ENCODE measurements at regions not wholly inside any gene's neighbourhood (a gene's known extent, or its start where the extent isn't known, plus 50 kb on each side); places are given as distances from the start of the nearest gene placed in this dataset.
"Not testable (repeated sequence)": the region's sequence is repeated elsewhere in the genome, so short reads cannot be mapped to it uniquely, and the experiment has no call there.

- H3K4me3 Mint-ChIP-seq = no peak overlapping the region
- no peaks in the 10 kb centered on the region for H3K36me3 Mint-ChIP-seq
- no peaks in the 10 kb centered on the region for H3K4me1 Mint-ChIP-seq
- peaks cover 5% of the 10 kb centered on the region for H3K9me3 Mint-ChIP-seq
- peaks cover 14% of the 10 kb centered on the region for H3K27me3 Mint-ChIP-seq
- DNase-seq (ENCODE audit: low spot score in 2 of 2) = no peak
- ATAC-seq (ENCODE audit: low read depth) = no peak
- no peak overlapping the region for H3K27ac Mint-ChIP-seq
These were observed 460.5 kb upstream of the MYT1L start for GRCh38 chr2:2791606-2792005.

GRCh38 chr2:2791031-2791430, 460.0 kb upstream of the MYT1L start:
- Mint-ChIP-seq H3K36me3 (no peaks in the 10 kb centered on the region), H3K4me1 (no peaks in the 10 kb centered on the region), H3K27ac (no peak overlapping the region), H3K4me3 (no peak overlapping the region), H3K9me3 (peaks cover 5% of the 10 kb centered on the region), H3K27me3 (peaks cover 15% of the 10 kb centered on the region)
- no peak for DNase-seq (ENCODE audit: low spot score in 2 of 2)
- no peak for ATAC-seq (ENCODE audit: low read depth)

- no peak overlapping the region for H3K27ac Mint-ChIP-seq
- ATAC-seq (ENCODE audit: low read depth) (no peak), DNase-seq (ENCODE audit: low spot score in 2 of 2) (no peak)
- H3K27me3 Mint-ChIP-seq = peaks cover 19% of the 10 kb centered on the region
- H3K36me3 Mint-ChIP-seq = no peaks in the 10 kb centered on the region
- no peak overlapping the region for H3K4me3 Mint-ChIP-seq
- H3K4me1 Mint-ChIP-seq = no peaks in the 10 kb centered on the region
- no peaks in the 10 kb centered on the region for H3K9me3 Mint-ChIP-seq
These were observed 457.0 kb upstream of the MYT1L start for GRCh38 chr2:2788076-2788475.

- H3K27ac Mint-ChIP-seq = no peak overlapping the region
- no peaks in the 10 kb centered on the region for H3K36me3 Mint-ChIP-seq
- H3K4me3 Mint-ChIP-seq = no peak overlapping the region
- no peaks in the 10 kb centered on the region for H3K9me3 Mint-ChIP-seq
- H3K27me3 Mint-ChIP-seq = peaks cover 17% of the 10 kb centered on the region
- no peaks in the 10 kb centered on the region for H3K4me1 Mint-ChIP-seq
- ATAC-seq (ENCODE audit: low read depth) (no peak), DNase-seq (ENCODE audit: low spot score in 2 of 2) (no peak)
These were observed 456.3 kb upstream of the MYT1L start for GRCh38 chr2:2787301-2787907.

- ATAC-seq (ENCODE audit: low read depth) = no peak
- peaks cover 5% of the 10 kb centered on the region for H3K36me3 Mint-ChIP-seq
These were observed 450.9 kb upstream of the MYT1L start for GRCh38 chr2:2782007-2782406.

GRCh38 chr2:2779727-2780126, 448.7 kb upstream of the MYT1L start:
- H3K27ac Mint-ChIP-seq = no peak overlapping the region
- ATAC-seq (ENCODE audit: low read depth) (no peak), DNase-seq (ENCODE audit: low spot score in 2 of 2) (no peak)
- H3K4me3 Mint-ChIP-seq = no peak overlapping the region
- peaks cover 22% of the 10 kb centered on the region for H3K9me3 Mint-ChIP-seq
- peaks cover 5% of the 10 kb centered on the region for H3K36me3 Mint-ChIP-seq
- H3K27me3 Mint-ChIP-seq = peaks cover 3% of the 10 kb centered on the region
- H3K4me1 Mint-ChIP-seq = no peaks in the 10 kb centered on the region

More at GRCh38 chr2:2782007-2782406, 450.9 kb upstream of the MYT1L start:
- Mint-ChIP-seq H3K27me3 (peaks cover 8% of the 10 kb centered on the region), H3K27ac (no peak overlapping the region), H3K4me1 (no peaks in the 10 kb centered on the region), H3K9me3 (peaks cover 20% of the 10 kb centered on the region), H3K4me3 (no peak overlapping the region)
- DNase-seq (ENCODE audit: low spot score in 2 of 2) = no peak

GRCh38 chr2:2777876-2778275, 446.8 kb upstream of the MYT1L start:
- Mint-ChIP-seq H3K36me3 (peaks cover 5% of the 10 kb centered on the region), H3K9me3 (peaks cover 22% of the 10 kb centered on the region), H3K27ac (no peak overlapping the region), H3K4me1 (no peaks in the 10 kb centered on the region), H3K4me3 (no peak overlapping the region), H3K27me3 (peaks cover 2% of the 10 kb centered on the region)
- ATAC-seq (ENCODE audit: low read depth) (no peak), DNase-seq (ENCODE audit: low spot score in 2 of 2) (no peak)

- Mint-ChIP-seq H3K4me1 (no peaks in the 10 kb centered on the region), H3K27ac (no peak overlapping the region), H3K27me3 (peaks cover 2% of the 10 kb centered on the region), H3K36me3 (peaks cover 5% of the 10 kb centered on the region), H3K9me3 (peaks cover 22% of the 10 kb centered on the region), H3K4me3 (no peak overlapping the region)
- no peak for DNase-seq (ENCODE audit: low spot score in 2 of 2)
- ATAC-seq (ENCODE audit: low read depth) = no peak
These were observed 446.1 kb upstream of the MYT1L start for GRCh38 chr2:2777213-2777612.

GRCh38 chr2:2775018-2775417, 443.9 kb upstream of the MYT1L start:
- peaks cover 3% of the 10 kb centered on the region for H3K27me3 Mint-ChIP-seq
- H3K9me3 Mint-ChIP-seq = peaks cover 9% of the 10 kb centered on the region
- ATAC-seq (ENCODE audit: low read depth) (no peak), DNase-seq (ENCODE audit: low spot score in 2 of 2) (no peak)
- no peak overlapping the region for H3K4me3 Mint-ChIP-seq
- no peaks in the 10 kb centered on the region for H3K36me3 Mint-ChIP-seq
- no peak overlapping the region for H3K27ac Mint-ChIP-seq
- H3K4me1 Mint-ChIP-seq = no peaks in the 10 kb centered on the region

- Mint-ChIP-seq H3K4me3 (no peak overlapping the region), H3K9me3 (peaks cover 1% of the 10 kb centered on the region), H3K27ac (no peak overlapping the region), H3K36me3 (no peaks in the 10 kb centered on the region), H3K27me3 (peaks cover 3% of the 10 kb centered on the region), H3K4me1 (no peaks in the 10 kb centered on the region)
- DNase-seq (ENCODE audit: low spot score in 2 of 2) (no peak), ATAC-seq (ENCODE audit: low read depth) (no peak)
These were observed 442.6 kb upstream of the MYT1L start for GRCh38 chr2:2773692-2774091.

GRCh38 chr2:2773080-2773479, 442.0 kb upstream of the MYT1L start:
- not testable (repeated sequence) for H3K9me3 Mint-ChIP-seq; H3K4me3 Mint-ChIP-seq; H3K36me3 Mint-ChIP-seq; DNase-seq (ENCODE audit: low spot score in 2 of 2); H3K27me3 Mint-ChIP-seq; H3K27ac Mint-ChIP-seq; ATAC-seq (ENCODE audit: low read depth); H3K4me1 Mint-ChIP-seq

GRCh38 chr2:2771721-2772411, 440.8 kb upstream of the MYT1L start:
- Mint-ChIP-seq H3K9me3 (peaks cover 1% of the 10 kb centered on the region), H3K36me3 (no peaks in the 10 kb centered on the region), H3K4me1 (no peaks in the 10 kb centered on the region), H3K4me3 (no peak overlapping the region), H3K27me3 (peaks cover 6% of the 10 kb centered on the region), H3K27ac (no peak overlapping the region)
- DNase-seq (ENCODE audit: low spot score in 2 of 2) (no peak), ATAC-seq (ENCODE audit: low read depth) (no peak)

- Mint-ChIP-seq H3K36me3 (no peaks in the 10 kb centered on the region), H3K4me3 (no peak overlapping the region), H3K4me1 (no peaks in the 10 kb centered on the region), H3K27me3 (peaks cover 6% of the 10 kb centered on the region), H3K27ac (no peak overlapping the region), H3K9me3 (no peaks in the 10 kb centered on the region)
- ATAC-seq (ENCODE audit: low read depth) = no peak
- DNase-seq (ENCODE audit: low spot score in 2 of 2) = no peak
These were observed 438.7 kb upstream of the MYT1L start for GRCh38 chr2:2769481-2770431.

- no peaks in the 10 kb centered on the region for H3K4me1 Mint-ChIP-seq
- no peak overlapping the region for H3K4me3 Mint-ChIP-seq
- DNase-seq (ENCODE audit: low spot score in 2 of 2) = no peak
- H3K9me3 Mint-ChIP-seq = no peaks in the 10 kb centered on the region
- H3K27ac Mint-ChIP-seq = no peak overlapping the region
- ATAC-seq (ENCODE audit: low read depth) = no peak
- no peaks in the 10 kb centered on the region for H3K36me3 Mint-ChIP-seq
- H3K27me3 Mint-ChIP-seq = peaks cover 5% of the 10 kb centered on the region
These were observed 437.4 kb upstream of the MYT1L start for GRCh38 chr2:2768476-2768875.
